NB4 (cell line): ENCODE measurements at regions not wholly inside any gene's neighbourhood (a gene's known extent, or its start where the extent isn't known, plus 50 kb on each side); places are given as distances from the start of the nearest gene placed in this dataset.

Experiments used
- MYC ChIP-seq: IDR thresholded peaks from 2 replicates; pipeline ENCODE4 v1.6.1; 2011; ENCODE audit warnings: low read depth, low read length
- POLR2A ChIP-seq: IDR thresholded peaks from 2 replicates; pipeline ENCODE4 v1.6.1; 2011; ENCODE audit warnings: mild to moderate bottlenecking; ENCODE audit not compliant: insufficient read length; ENCODE audit errors: extremely low read depth
- TF ChIP-seq, protein P1 (sequence below): IDR thresholded peaks from one replicate; pipeline ENCODE4 v1.5.1; 2012; ENCODE audit warnings: low read depth, low read length
- TF ChIP-seq, protein P2 (sequence below): IDR thresholded peaks from 2 replicates; pipeline ENCODE4 v1.6.1; 2011; ENCODE audit warnings: low read depth, low read length

- TF ChIP-seq, protein P1, sequence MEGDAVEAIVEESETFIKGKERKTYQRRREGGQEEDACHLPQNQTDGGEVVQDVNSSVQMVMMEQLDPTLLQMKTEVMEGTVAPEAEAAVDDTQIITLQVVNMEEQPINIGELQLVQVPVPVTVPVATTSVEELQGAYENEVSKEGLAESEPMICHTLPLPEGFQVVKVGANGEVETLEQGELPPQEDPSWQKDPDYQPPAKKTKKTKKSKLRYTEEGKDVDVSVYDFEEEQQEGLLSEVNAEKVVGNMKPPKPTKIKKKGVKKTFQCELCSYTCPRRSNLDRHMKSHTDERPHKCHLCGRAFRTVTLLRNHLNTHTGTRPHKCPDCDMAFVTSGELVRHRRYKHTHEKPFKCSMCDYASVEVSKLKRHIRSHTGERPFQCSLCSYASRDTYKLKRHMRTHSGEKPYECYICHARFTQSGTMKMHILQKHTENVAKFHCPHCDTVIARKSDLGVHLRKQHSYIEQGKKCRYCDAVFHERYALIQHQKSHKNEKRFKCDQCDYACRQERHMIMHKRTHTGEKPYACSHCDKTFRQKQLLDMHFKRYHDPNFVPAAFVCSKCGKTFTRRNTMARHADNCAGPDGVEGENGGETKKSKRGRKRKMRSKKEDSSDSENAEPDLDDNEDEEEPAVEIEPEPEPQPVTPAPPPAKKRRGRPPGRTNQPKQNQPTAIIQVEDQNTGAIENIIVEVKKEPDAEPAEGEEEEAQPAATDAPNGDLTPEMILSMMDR = no peak
- TF ChIP-seq POLR2A (no peak), MYC (no peak)
- TF ChIP-seq, protein P2, sequence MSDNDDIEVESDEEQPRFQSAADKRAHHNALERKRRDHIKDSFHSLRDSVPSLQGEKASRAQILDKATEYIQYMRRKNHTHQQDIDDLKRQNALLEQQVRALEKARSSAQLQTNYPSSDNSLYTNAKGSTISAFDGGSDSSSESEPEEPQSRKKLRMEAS = no peak
Measured at GRCh38 chr14:104403421-104404220, 175.9 kb upstream of the C14orf180 start.
